Ishikawa (cell line): ENCODE measurements at regions not wholly inside any gene's neighbourhood (a gene's known extent, or its start where the extent isn't known, plus 50 kb on each side); places are given as distances from the start of the nearest gene placed in this dataset.

Experiments
- EP300 ChIP-seq: IDR thresholded peaks from 2 replicates; pipeline ENCODE4 v1.6.1; 2012; ENCODE audit warnings: borderline replicate concordance
- RAD21 ChIP-seq: IDR thresholded peaks from 2 replicates; pipeline ENCODE4 v1.6.1; 2012; ENCODE audit warnings: low read depth
- TAF1 ChIP-seq: IDR thresholded peaks from 2 replicates; pipeline ENCODE4 v1.6.1; 2012; ENCODE audit warnings: low read depth, mild to moderate bottlenecking
- YY1 ChIP-seq: IDR thresholded peaks from 2 replicates; pipeline ENCODE4 v1.6.1; 2012; ENCODE audit warnings: low read depth
- TF ChIP-seq, protein P1 (sequence below): IDR thresholded peaks from 2 replicates; pipeline ENCODE4 v1.6.1; 2012

DNA sequence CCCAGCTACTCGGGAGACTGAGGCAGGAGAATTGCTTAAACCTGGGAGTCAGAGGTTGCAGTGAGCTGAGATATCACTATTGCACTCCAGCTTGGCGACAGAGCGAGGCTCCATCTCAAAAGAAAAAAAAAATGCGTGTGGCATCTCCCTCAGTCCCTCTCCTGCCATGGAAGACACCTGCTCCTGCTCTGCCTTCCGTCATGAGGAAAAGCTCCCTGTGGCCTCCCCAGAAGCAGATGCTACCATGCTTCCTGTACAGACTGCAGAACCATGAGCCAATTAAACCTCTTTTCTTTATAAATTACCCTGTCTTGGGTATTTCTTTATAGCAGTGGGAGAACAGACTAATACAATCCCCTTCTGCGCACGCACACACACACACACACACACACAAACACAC lies 249.4 kb downstream of the MN1 start:
- TF ChIP-seq, protein P1, sequence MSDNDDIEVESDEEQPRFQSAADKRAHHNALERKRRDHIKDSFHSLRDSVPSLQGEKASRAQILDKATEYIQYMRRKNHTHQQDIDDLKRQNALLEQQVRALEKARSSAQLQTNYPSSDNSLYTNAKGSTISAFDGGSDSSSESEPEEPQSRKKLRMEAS: no peak
- no peak for TF ChIP-seq RAD21
- TF ChIP-seq YY1: no peak
- no peak for TF ChIP-seq EP300
- TF ChIP-seq TAF1: no peak
